Activated T-helper 1 cell treated with anti-CD3 and anti-CD28 coated beads, Interleukin-12 subunit alpha, Interleukin-12 subunit beta, Interleukin-2, Interleukin-4 antibody, amounts not matched to agents 30 ng/mL and 10 ng/mL and 1 ng/mL, durations not matched to agents 14 hours and 24 hours and 36 hours (primary cell): ENCODE measurements at regions not wholly inside any gene's neighbourhood (a gene's known extent, or its start where the extent isn't known, plus 50 kb on each side); places are given as distances from the start of the nearest gene placed in this dataset.

Experiments used
- DNase-seq: peaks from one replicate; pipeline ENCODE4 v3.0.0; 2021; ENCODE audit warnings: low spot score
- H3K27ac Mint-ChIP-seq: one replicate; pipeline ENCODE4 v1.8.0; 2021; ENCODE audit warnings: mild to moderate bottlenecking, mixed read lengths
- H3K27me3 Mint-ChIP-seq: one replicate; pipeline ENCODE4 v1.8.0; 2022; ENCODE audit warnings: mild to moderate bottlenecking, moderate library complexity, mixed read lengths; ENCODE audit not compliant: insufficient read depth
- H3K36me3 Mint-ChIP-seq: one replicate; pipeline ENCODE4 v1.8.0; 2021; ENCODE audit warnings: low read depth, mixed read lengths
- H3K4me1 Mint-ChIP-seq: one replicate; pipeline ENCODE4 v1.8.0; 2021; ENCODE audit warnings: low read depth, mixed read lengths
- H3K4me3 Mint-ChIP-seq: one replicate; pipeline ENCODE4 v1.8.0; 2021; ENCODE audit warnings: mild to moderate bottlenecking, moderate library complexity, mixed read lengths
- H3K9me3 Mint-ChIP-seq: one replicate; pipeline ENCODE4 v1.8.0; 2021; ENCODE audit warnings: mixed read lengths
- intact Hi-C: fragments of 100-400 bp; cut with micrococcal nuclease; formaldehyde crosslinking; loops from one replicate; pipeline ENCODE4 v1.15.1; 2024

GRCh38 chr6:170184316-170184715, 106.6 kb downstream of the DLL1 start:
- H3K9me3 Mint-ChIP-seq, result peaks cover 12% of the 10 kb centered on the region
- DNase-seq, result no peak
- no peak overlapping the region for H3K27ac Mint-ChIP-seq
- no peak overlapping the region for H3K4me3 Mint-ChIP-seq
- no peaks in the 10 kb centered on the region for H3K27me3 Mint-ChIP-seq
- intact Hi-C loops, result no loop called here
- no peaks in the 10 kb centered on the region for H3K36me3 Mint-ChIP-seq
- H3K4me1 Mint-ChIP-seq, result no peaks in the 10 kb centered on the region

- Mint-ChIP-seq H3K27me3 (no peaks in the 10 kb centered on the region), H3K27ac (no peak overlapping the region)
These were observed 107.4 kb downstream of the DLL1 start for GRCh38 chr6:170183521-170183920.

DNA sequence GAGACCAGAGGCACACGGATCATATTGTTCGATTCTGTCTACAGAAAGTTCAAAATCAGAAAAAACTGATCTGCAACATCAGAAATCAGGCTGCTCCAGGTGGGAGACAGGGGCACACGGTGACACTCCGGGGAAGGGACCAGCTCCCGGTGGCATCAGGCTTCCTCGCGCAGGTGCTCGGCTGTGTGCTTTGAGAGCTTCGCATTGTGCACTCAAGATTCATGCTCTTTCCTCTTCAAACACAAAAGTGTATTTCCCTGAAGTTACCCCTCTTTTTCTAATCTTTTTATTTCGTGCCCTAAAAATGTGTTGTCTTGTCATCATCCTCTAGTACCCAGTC, 108.1 kb downstream of the DLL1 start:
- Mint-ChIP-seq H3K36me3 (no peaks in the 10 kb centered on the region), H3K4me3 (no peak overlapping the region), H3K27ac (no peak overlapping the region), H3K9me3 (peaks cover 12% of the 10 kb centered on the region), H3K4me1 (no peaks in the 10 kb centered on the region), H3K27me3 (no peaks in the 10 kb centered on the region)
- no peak for DNase-seq
- intact Hi-C loops, result no loop called here

More at GRCh38 chr6:170183521-170183920, 107.4 kb downstream of the DLL1 start:
- DNase-seq, result no peak
- Mint-ChIP-seq H3K4me3 (no peak overlapping the region), H3K36me3 (no peaks in the 10 kb centered on the region), H3K9me3 (peaks cover 12% of the 10 kb centered on the region), H3K4me1 (no peaks in the 10 kb centered on the region)
- intact Hi-C loops, result no loop called here

DNA sequence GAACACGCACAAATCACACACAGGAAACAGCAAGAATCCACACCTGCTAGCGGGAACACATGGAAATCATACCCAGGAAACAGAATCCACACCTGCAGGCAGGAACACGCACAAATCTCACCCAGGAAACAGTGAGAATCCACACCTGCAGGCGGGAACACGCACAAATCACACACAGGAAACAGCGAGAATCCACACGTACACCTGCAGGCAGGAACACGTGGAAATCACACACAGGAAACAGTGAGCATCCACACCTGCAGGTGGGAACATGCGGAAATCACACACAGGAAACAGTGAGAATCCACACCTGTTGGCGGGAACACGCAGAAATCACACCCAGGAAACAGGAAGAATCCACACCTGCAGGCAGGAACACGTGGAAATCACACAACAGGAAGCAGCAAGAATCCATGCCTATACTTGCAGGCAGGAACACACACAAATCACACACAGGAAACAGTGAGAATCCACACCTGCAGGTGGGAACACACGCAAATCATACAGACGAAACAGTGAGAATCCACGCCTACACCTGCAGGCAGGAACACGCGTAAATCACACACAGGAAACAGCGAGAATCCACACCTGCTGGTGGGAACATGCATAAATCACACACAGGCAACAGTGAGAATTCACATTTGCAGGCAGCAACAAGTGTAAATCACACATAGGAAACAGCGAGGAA, 108.6 kb downstream of the DLL1 start:
- Mint-ChIP-seq H3K27me3 (no peaks in the 10 kb centered on the region), H3K36me3 (no peaks in the 10 kb centered on the region), H3K9me3 (peaks cover 12% of the 10 kb centered on the region), H3K4me1 (no peaks in the 10 kb centered on the region), H3K4me3 (no peak overlapping the region), H3K27ac (no peak overlapping the region)
- no peak for DNase-seq
- intact Hi-C loops, result no loop called here

GRCh38 chr6:170181338-170181690, 109.6 kb downstream of the DLL1 start:
- DNase-seq, result no peak
- no peaks in the 10 kb centered on the region for H3K27me3 Mint-ChIP-seq
- no peaks in the 10 kb centered on the region for H3K36me3 Mint-ChIP-seq
- no peaks in the 10 kb centered on the region for H3K4me1 Mint-ChIP-seq
- no peak overlapping the region for H3K27ac Mint-ChIP-seq
- peaks cover 12% of the 10 kb centered on the region for H3K9me3 Mint-ChIP-seq
- no peak overlapping the region for H3K4me3 Mint-ChIP-seq
- intact Hi-C loops, result no loop called here

DNA sequence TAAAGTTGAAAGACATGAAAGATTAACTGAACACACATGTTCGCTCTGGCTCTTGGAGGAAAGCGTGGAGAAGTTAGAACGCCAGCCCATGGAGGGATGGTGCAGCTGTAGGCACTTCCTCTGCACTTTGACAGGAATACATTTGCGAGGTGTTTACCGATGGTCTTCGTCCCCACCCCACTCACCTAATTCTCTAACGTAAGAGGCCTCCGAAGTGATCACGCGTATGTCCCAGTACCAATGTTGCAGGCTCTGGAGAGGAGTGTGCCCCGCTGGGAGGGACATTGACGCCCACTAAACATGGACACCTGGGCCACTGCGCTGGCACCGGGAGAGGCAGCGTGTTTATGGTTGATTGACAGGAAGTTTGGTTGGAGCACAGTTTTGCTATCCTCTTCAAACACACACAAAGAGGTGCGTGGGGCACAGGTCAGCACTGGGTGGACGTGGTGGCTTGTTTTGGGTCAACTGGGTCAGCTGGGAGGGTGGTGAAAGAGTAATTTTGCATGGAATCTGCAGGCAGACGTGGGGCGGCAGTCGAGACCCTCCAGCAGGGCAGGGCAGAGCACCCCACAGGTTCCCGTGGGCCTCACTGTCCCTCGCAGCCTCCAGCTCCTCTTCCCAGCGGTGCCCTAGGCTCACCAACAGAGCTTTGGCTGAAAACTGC, 110.1 kb downstream of the DLL1 start:
- no peaks in the 10 kb centered on the region for H3K36me3 Mint-ChIP-seq
- no peak overlapping the region for H3K27ac Mint-ChIP-seq
- no peak for DNase-seq
- peaks cover 12% of the 10 kb centered on the region for H3K9me3 Mint-ChIP-seq
- intact Hi-C loops, result no loop called here
- no peaks in the 10 kb centered on the region for H3K4me1 Mint-ChIP-seq
- no peak overlapping the region for H3K4me3 Mint-ChIP-seq
- H3K27me3 Mint-ChIP-seq, result no peaks in the 10 kb centered on the region

GRCh38 chr6:170179616-170180324, 111.1 kb downstream of the DLL1 start:
- Mint-ChIP-seq H3K9me3 (peaks cover 12% of the 10 kb centered on the region), H3K36me3 (no peaks in the 10 kb centered on the region), H3K27me3 (no peaks in the 10 kb centered on the region), H3K4me1 (no peaks in the 10 kb centered on the region), H3K27ac (no peak overlapping the region), H3K4me3 (no peak overlapping the region)
- no peak for DNase-seq
- intact Hi-C loops, result no loop called here

- no peak overlapping the region for H3K27ac Mint-ChIP-seq
- no peaks in the 10 kb centered on the region for H3K4me1 Mint-ChIP-seq
- DNase-seq, result no peak
- H3K27me3 Mint-ChIP-seq, result no peaks in the 10 kb centered on the region
- no peaks in the 10 kb centered on the region for H3K36me3 Mint-ChIP-seq
- H3K4me3 Mint-ChIP-seq, result no peak overlapping the region
- peaks cover 12% of the 10 kb centered on the region for H3K9me3 Mint-ChIP-seq
- intact Hi-C loops, result no loop called here
These were observed 112.1 kb downstream of the DLL1 start for GRCh38 chr6:170178561-170179477.

DNA sequence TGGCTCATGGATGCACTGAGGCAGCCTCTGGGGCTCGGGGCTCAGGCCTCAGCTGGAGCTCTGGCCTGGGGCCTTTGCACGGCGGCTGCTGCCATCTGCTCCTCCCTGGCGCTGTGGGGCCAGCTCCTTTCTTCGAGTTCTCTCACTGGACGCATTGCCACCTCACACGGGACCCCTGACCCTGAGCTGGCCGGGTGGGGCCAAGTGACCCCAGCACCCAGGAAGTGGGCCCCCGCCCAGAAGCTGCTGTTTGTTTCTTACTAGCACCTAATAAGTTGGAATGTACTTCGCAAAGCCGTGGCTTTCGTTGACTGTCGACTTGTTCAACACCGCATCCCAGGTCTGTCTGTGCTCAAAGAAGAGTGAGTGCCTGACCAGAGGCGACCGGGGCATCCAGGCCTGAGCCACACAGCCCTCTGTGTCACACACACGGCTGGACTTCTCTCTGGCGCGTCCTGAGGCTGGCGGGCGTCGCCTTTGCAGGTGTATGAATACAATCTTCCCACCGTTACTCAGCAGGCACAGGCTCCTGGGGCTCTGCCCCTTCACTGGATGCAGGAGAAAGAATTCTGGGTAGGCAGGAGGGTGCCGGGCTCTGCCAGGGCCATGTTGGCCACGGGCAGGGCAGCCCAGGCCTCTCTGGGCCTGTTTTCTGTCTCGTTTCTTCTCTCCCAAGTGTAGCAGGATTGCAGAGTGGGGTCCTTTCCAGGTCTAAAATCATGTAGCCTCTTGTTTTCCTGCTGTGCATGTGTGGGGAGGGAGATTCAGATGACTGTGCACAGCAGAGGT, 112.9 kb downstream of the DLL1 start:
- intact Hi-C loops, result no loop called here
- no peak overlapping the region for H3K27ac Mint-ChIP-seq
- H3K27me3 Mint-ChIP-seq, result no peaks in the 10 kb centered on the region
- no peak overlapping the region for H3K4me3 Mint-ChIP-seq
- no peak for DNase-seq
- peaks cover 7% of the 10 kb centered on the region for H3K9me3 Mint-ChIP-seq
- H3K4me1 Mint-ChIP-seq, result no peaks in the 10 kb centered on the region
- no peaks in the 10 kb centered on the region for H3K36me3 Mint-ChIP-seq

GRCh38 chr6:170176898-170177771, 113.7 kb downstream of the DLL1 start:
- Mint-ChIP-seq H3K4me3 (no peak overlapping the region), H3K4me1 (no peaks in the 10 kb centered on the region), H3K27me3 (no peaks in the 10 kb centered on the region), H3K9me3 (peaks cover 6% of the 10 kb centered on the region), H3K36me3 (peaks cover 1% of the 10 kb centered on the region), H3K27ac (peak overlapping the region; percentile 87)
- intact Hi-C loops, result no loop called here
- no peak for DNase-seq

GRCh38 chr6:170176136-170176897, 114.6 kb downstream of the DLL1 start:
- Mint-ChIP-seq H3K9me3 (peaks cover 6% of the 10 kb centered on the region), H3K27me3 (no peaks in the 10 kb centered on the region), H3K36me3 (peaks cover 1% of the 10 kb centered on the region), H3K4me1 (no peaks in the 10 kb centered on the region), H3K4me3 (no peak overlapping the region), H3K27ac (peak overlapping the region; percentile 87)
- intact Hi-C loops, result no loop called here
- no peak for DNase-seq
